ENCODE measurements at regions not wholly inside any gene's neighbourhood (a gene's known extent, or its start where the extent isn't known, plus 50 kb on each side); places are given as distances from the start of the nearest gene placed in this dataset.

DNA sequence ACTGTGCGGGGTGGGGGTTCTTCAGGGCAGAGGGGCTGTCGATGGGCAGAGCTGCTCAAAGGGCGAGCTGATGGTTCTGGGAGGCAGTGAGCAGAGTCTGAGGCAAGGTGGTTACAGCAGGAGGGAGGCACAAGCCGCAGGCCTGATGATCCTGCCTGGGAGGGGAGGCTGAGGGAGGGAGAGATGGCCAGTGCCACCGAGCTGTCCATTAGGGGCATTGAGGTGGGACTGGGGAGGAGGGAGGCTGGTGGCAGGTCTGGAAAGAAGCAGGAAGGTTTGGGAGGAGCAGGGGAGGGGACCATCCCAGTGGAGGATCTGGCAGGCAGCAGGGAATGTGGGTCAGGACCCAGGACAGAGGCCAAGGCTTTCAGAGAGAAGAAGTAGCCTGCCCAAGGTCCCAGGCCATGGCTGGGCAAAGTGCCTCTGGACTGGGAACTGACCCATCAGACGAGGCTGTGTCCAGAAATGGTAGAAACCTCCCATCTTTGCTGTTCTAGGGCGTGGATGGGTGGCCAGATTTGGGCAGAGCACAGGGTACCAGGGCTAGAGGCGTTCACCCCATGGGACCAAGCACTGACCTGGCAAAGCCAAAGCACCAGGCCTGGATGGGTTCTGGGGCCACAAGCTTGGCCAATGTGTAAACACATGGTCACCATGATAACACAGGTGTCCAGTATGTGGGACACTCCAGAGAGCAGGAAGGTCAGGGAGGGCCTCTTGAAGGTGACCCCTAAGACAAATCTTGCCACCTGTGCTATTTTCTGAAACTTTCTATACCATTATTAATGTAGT is 55.5 kb downstream of the INHBB start:
- TF ChIP-seq, protein P1, sequence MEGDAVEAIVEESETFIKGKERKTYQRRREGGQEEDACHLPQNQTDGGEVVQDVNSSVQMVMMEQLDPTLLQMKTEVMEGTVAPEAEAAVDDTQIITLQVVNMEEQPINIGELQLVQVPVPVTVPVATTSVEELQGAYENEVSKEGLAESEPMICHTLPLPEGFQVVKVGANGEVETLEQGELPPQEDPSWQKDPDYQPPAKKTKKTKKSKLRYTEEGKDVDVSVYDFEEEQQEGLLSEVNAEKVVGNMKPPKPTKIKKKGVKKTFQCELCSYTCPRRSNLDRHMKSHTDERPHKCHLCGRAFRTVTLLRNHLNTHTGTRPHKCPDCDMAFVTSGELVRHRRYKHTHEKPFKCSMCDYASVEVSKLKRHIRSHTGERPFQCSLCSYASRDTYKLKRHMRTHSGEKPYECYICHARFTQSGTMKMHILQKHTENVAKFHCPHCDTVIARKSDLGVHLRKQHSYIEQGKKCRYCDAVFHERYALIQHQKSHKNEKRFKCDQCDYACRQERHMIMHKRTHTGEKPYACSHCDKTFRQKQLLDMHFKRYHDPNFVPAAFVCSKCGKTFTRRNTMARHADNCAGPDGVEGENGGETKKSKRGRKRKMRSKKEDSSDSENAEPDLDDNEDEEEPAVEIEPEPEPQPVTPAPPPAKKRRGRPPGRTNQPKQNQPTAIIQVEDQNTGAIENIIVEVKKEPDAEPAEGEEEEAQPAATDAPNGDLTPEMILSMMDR (IDR thresholded peaks at IDR 0.05; ENCODE audit: insufficient read depth, low read depth, low read length) = no peak
- no peak overlapping the region for H3K4me3 ChIP-seq (ENCODE audit: low read depth, low read length)
- no peak for DNase-seq (ENCODE audit: low read depth)

DNA sequence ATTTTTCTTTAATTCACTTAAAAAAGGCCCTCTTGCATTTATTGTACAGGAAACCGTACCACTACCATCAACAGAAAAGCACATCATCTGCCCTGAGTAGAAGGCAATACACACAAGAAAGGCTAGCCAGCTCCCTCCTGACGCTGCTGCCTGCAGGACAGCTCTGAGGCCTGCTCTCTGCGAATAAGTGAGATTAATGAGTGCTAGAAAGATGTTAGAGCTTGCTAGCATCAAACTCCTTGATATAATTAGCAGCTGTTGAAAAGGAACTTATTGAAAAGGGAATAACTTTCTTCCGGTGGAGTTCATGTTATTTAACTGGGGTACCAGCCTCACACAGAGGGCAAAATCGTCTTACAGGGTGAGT is 56.1 kb downstream of the INHBB start:
- no peak overlapping the region for H3K4me3 ChIP-seq (ENCODE audit: low read depth, low read length)
- TF ChIP-seq, protein P1 (IDR thresholded peaks at IDR 0.05; ENCODE audit: insufficient read depth, low read depth, low read length) = no peak
- DNase-seq (ENCODE audit: low read depth) = no peak

DNA sequence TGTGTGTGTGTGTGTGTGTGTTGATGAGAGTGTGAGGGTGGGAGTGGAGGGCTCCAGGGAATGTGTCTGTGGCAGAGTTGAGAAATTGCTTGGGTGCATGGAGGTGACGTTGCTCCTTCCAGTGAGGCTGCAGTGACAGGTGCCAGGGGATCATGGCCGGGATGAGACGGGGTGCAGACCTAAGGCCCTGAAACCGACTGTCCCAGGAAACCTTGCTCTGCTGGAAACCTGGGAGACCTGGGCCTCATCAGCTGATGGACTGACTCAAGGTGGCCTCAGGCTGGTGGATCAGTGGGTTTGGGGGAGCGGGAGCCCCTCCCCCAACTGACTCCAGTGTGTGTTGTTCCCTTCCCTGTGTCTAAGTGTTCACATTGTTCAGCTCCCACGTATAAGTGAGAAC is 56.6 kb downstream of the INHBB start:
- H3K4me3 ChIP-seq (ENCODE audit: low read depth, low read length) = no peak overlapping the region
- DNase-seq (ENCODE audit: low read depth) = no peak
- TF ChIP-seq, protein P1 (IDR thresholded peaks at IDR 0.05; ENCODE audit: insufficient read depth, low read depth, low read length) = no peak

DNA sequence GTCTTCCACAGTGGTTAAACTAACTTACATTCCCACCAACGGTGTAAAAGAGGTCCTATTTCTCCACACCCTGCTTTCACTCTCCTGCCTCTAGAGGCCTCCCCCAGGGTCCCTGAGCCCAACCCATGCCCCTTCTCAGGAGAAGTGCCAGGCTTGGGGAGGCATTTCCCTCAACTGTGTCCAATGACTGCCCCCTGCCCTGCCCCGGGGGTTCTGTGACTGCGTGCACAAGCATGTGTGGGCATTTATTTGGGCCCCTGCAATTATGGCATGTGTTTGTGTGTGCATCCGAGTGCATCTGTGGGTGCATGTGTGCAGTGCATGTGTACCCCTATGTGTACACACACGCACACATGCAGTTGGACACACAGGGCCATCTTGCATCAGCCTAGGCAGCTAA is 57.3 kb downstream of the INHBB start:
- no peak overlapping the region for H3K4me3 ChIP-seq (ENCODE audit: low read depth, low read length)
- TF ChIP-seq, protein P1 (IDR thresholded peaks at IDR 0.05; ENCODE audit: insufficient read depth, low read depth, low read length) = no peak
- DNase-seq (ENCODE audit: low read depth) = no peak

DNA sequence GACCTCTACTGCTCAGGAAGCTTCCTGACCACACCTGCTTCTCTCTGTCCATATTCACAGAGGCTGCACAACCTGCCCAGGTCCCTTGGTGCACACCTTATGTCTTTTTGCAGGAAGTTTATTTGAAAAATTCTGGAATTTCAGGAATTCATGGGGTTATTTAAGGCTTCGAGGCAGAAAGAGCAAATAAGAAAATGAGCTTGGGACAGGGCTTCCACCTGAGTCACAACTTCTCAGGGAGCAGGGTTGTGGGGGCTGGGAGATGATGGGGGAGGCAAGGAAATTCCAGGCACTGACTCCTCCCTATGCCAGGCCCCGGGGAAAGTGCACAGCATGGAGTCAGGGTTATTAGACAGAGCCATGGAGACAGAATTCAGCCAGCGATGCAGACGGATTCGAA is 57.7 kb downstream of the INHBB start:
- H3K4me3 ChIP-seq (ENCODE audit: low read depth, low read length) = no peak overlapping the region
- TF ChIP-seq, protein P1 (IDR thresholded peaks at IDR 0.05; ENCODE audit: insufficient read depth, low read depth, low read length) = no peak
- DNase-seq (ENCODE audit: low read depth) = no peak

DNA sequence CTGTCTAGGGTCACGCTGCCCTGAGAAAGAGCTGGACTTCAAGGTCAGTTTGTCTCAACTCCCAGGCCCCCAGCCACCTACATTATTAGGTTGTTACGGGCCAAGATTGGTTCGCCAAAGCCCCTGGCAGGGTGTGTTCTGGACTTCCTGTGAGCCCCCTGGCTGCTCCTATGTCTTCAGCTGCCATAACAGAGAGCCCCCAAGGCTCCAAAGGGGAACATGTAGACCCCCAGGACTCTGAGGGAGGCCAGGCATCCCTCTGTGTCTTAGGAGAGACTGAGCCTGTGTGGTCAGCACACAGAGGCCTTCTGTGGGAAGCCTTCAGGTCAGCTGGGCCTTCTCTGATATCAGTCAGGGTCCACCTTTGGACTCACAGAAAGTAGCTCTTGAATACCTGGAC is 58.3 kb downstream of the INHBB start:
- DNase-seq (ENCODE audit: low read depth) = no peak
- TF ChIP-seq, protein P1 (IDR thresholded peaks at IDR 0.05; ENCODE audit: insufficient read depth, low read depth, low read length) = no peak
- no peak overlapping the region for H3K4me3 ChIP-seq (ENCODE audit: low read depth, low read length)
